ENCODE measurements at regions not wholly inside any gene's neighbourhood (a gene's known extent, or its start where the extent isn't known, plus 50 kb on each side); places are given as distances from the start of the nearest gene placed in this dataset.

DNA sequence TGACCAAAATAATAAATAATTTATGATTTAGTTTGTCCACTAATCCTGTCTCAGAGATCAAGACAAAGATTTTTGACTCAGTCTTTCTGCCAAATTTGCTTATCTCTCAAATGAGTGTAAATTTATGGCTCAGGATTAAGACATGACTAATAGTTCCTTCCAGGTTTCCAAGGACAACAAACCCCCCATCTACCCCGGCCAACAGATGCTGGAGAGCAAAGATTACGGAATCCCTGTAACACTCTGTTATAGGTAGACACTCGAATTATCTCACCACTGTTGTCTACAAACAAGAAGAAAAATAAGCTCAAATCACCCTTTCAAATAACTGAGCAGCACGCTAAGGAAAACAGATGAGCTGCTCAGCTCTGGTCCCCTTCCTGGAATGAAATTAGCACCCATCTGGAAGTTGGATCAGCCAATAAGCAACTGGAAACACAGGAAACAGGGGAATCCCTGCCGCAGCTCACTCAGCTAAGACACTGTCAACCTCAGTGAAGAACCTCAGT is 56.8 kb upstream of the SVIL start:
- peaks cover 0 to 40% (median 19%) of the 10 kb centered on the region in 12 donors for H3K4me1 ChIP-seq
- intact Hi-C loops (cut with DNase I): loop anchor here in 1 of 10 donors (5.0 kb wide), 1 partner anchor 41 kb away; no protein-coding TSS in a partner anchor
- H3K4me3 ChIP-seq: peak overlapping the region in 8 of 12 donors; percentile 4 to 27 (median 16)
- DNase-seq: peak in 3 of 5 donors; percentile 27 to 51 (median 44)
- TF ChIP-seq, protein P1, sequence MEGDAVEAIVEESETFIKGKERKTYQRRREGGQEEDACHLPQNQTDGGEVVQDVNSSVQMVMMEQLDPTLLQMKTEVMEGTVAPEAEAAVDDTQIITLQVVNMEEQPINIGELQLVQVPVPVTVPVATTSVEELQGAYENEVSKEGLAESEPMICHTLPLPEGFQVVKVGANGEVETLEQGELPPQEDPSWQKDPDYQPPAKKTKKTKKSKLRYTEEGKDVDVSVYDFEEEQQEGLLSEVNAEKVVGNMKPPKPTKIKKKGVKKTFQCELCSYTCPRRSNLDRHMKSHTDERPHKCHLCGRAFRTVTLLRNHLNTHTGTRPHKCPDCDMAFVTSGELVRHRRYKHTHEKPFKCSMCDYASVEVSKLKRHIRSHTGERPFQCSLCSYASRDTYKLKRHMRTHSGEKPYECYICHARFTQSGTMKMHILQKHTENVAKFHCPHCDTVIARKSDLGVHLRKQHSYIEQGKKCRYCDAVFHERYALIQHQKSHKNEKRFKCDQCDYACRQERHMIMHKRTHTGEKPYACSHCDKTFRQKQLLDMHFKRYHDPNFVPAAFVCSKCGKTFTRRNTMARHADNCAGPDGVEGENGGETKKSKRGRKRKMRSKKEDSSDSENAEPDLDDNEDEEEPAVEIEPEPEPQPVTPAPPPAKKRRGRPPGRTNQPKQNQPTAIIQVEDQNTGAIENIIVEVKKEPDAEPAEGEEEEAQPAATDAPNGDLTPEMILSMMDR (IDR thresholded peaks at IDR 0.05): no peak
- no peak for TF ChIP-seq POLR2A (IDR thresholded peaks at IDR 0.05)
- ATAC-seq: peak; percentile 67 to 92 (median 81)
- 37 to 49% (median 38%) methylated on average over 5 of the region's 5 CpGs for WGBS, 4 donors
- peak overlapping the region in 10 of 12 donors; percentile 4 to 81 (median 63) for H3K27ac ChIP-seq
- no peaks in the 10 kb centered on the region for H3K36me3 ChIP-seq
- H3K27me3 ChIP-seq: no peaks in the 10 kb centered on the region
- H3K9me3 ChIP-seq: no peaks in the 10 kb centered on the region

GRCh38 chr10:29689001-29689400 is 54.2 kb upstream of the SVIL start:
- no peak for TF ChIP-seq POLR2A (IDR thresholded peaks at IDR 0.05)
- TF ChIP-seq, protein P1 (IDR thresholded peaks at IDR 0.05): no peak
- no peaks in the 10 kb centered on the region for H3K27me3 ChIP-seq
- peak in 1 of 4 donors; percentile 7 for ATAC-seq
- no peak for DNase-seq
- H3K4me3 ChIP-seq: no peak overlapping the region
- H3K9me3 ChIP-seq: no peaks in the 10 kb centered on the region
- H3K4me1 ChIP-seq: peaks cover 0 to 40% (median 19%) of the 10 kb centered on the region in 12 donors
- peak overlapping the region in 1 of 12 donors; percentile 64 for H3K27ac ChIP-seq
- H3K36me3 ChIP-seq: peaks cover 0 to 23% (median 8%) of the 10 kb centered on the region in 9 donors
- 69 to 75% (median 73%) methylated on average over 7 of the region's 7 CpGs for WGBS, 4 donors
- intact Hi-C loops (cut with DNase I): no loop called here

GRCh38 chr10:29688230-29688661 is 53.5 kb upstream of the SVIL start:
- no peak for DNase-seq
- intact Hi-C loops (cut with DNase I): no loop called here
- peak overlapping the region in 2 of 12 donors; percentile 7 to 64 for H3K27ac ChIP-seq
- TF ChIP-seq, protein P1 (IDR thresholded peaks at IDR 0.05): no peak
- TF ChIP-seq POLR2A (IDR thresholded peaks at IDR 0.05): no peak
- no peaks in the 10 kb centered on the region for H3K9me3 ChIP-seq
- H3K36me3 ChIP-seq: peaks cover 0 to 25% (median 15%) of the 10 kb centered on the region in 9 donors
- 47 to 61% (median 54%) methylated on average over 7 of the region's 7 CpGs for WGBS, 4 donors
- H3K4me1 ChIP-seq: peaks cover 0 to 40% (median 19%) of the 10 kb centered on the region in 12 donors
- no peaks in the 10 kb centered on the region for H3K27me3 ChIP-seq
- ATAC-seq: no peak
- peak overlapping the region in 1 of 12 donors; percentile 20 for H3K4me3 ChIP-seq

DNA sequence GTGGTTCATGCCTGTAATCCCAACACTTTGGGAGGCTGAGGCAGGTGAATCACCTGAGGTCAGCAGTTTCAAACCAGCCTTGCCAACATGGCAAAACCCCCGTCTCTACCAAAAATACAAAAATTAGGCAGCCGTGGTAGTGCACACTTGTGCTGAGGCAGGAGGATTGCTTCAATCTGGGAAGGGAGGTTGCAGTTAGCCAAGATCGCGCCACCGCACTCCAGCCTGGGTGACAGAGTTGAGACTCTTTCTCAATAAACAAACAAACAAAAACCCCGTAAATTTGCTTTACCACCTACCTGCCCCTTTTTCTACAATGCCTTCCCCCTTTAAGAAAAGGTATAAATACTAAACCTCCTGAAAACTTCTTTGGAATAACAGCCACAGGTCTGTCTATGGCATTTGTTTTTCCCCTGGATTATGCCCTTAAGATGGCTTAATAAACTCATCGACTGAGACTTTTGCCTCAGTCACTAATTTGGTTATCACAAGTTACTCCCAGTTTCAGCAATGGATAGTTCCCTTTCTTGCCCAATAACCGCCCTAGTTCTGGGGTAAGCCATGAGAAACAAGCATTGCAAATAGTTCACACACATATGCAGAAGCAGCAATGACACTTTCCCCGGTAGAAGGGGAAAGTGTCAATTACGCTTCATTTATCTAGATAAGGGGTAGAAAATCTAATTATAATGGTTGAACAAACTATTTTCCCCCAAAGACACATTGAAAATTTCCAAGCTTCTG is 52.8 kb upstream of the SVIL start:
- Histone ChIP-seq H3K36me3 (peaks cover 0 to 28% (median 16%) of the 10 kb centered on the region in 9 donors), H3K4me1 (peaks cover 0 to 37% (median 16%) of the 10 kb centered on the region in 12 donors), H3K27ac (peak overlapping the region in 2 of 12 donors; percentile 7 to 64), H3K4me3 (peak overlapping the region in 1 of 12 donors; percentile 20), H3K9me3 (no peaks in the 10 kb centered on the region), H3K27me3 (no peaks in the 10 kb centered on the region)
- ATAC-seq (no peak), DNase-seq (no peak)
- 83 to 91% (median 89%) methylated on average over 10 of the region's 10 CpGs for WGBS, 4 donors
- intact Hi-C loops (cut with DNase I): no loop called here
- TF ChIP-seq, protein P1 (IDR thresholded peaks at IDR 0.05): no peak
- TF ChIP-seq POLR2A (IDR thresholded peaks at IDR 0.05): no peak
